Loucy (cell line): ENCODE measurements at regions not wholly inside any gene's neighbourhood (a gene's known extent, or its start where the extent isn't known, plus 50 kb on each side); places are given as distances from the start of the nearest gene placed in this dataset.

Experiments
- H2AFZ ChIP-seq: fragments of 200-600 bp; sonication (generic); 2 replicates; pipeline ENCODE4 v1.6.0; 2016; ENCODE audit warnings: antibody characterized with exemption, mild to moderate bottlenecking, low read length, moderate library complexity
- H3F3A ChIP-seq: fragments of 200-600 bp; 2 replicates; pipeline ENCODE4 v1.6.0; 2016; ENCODE audit warnings: antibody characterized with exemption, low read depth, mild to moderate bottlenecking
- H3K27me3 ChIP-seq: fragments of 200-600 bp; sonication (generic); 2 replicates; pipeline ENCODE4 v1.6.1; 2014; ENCODE audit warnings: low read length, mild to moderate bottlenecking; ENCODE audit not compliant: insufficient read depth, poor library complexity, severe bottlenecking
- H3K36me3 ChIP-seq: fragments of 200-600 bp; sonication (generic); 2 replicates; pipeline ENCODE4 v1.6.1; 2016; ENCODE audit warnings: low read length; ENCODE audit not compliant: insufficient read depth
- H3K4me1 ChIP-seq: fragments of 200-600 bp; sonication (generic); 2 replicates; pipeline ENCODE4 v1.5.1; 2014; ENCODE audit warnings: low read length, mild to moderate bottlenecking; ENCODE audit not compliant: insufficient read depth, poor library complexity, severe bottlenecking
- H3K4me2 ChIP-seq: fragments of 200-600 bp; sonication (generic); 2 replicates; pipeline ENCODE4 v1.6.0; 2014; ENCODE audit warnings: antibody characterized with exemption, low read length, low read depth, mild to moderate bottlenecking; ENCODE audit not compliant: poor library complexity, severe bottlenecking
- H3K4me3 ChIP-seq: fragments of 200-600 bp; sonication (generic); 2 replicates; pipeline ENCODE4 v1.5.1; 2014; ENCODE audit warnings: low read length, mild to moderate bottlenecking, mixed read lengths; ENCODE audit not compliant: poor library complexity, severe bottlenecking
- H3K79me2 ChIP-seq: fragments of 200-600 bp; sonication (generic); 2 replicates; pipeline ENCODE4 v1.6.1; 2014; ENCODE audit warnings: low read length; ENCODE audit not compliant: insufficient read depth
- H3K9ac ChIP-seq: fragments of 200-600 bp; sonication (generic); 2 replicates; pipeline ENCODE4 v1.6.0; 2014; ENCODE audit warnings: mild to moderate bottlenecking, low read depth, low read length, moderate library complexity; ENCODE audit not compliant: poor library complexity, severe bottlenecking
- H3K9me2 ChIP-seq: fragments of 200-600 bp; sonication (generic); replicated peaks from 2 replicates; pipeline ENCODE4 v1.6.1; 2016; ENCODE audit warnings: low read depth, low read length, mixed read lengths
- H3K9me3 ChIP-seq: fragments of 200-600 bp; sonication (generic); 2 replicates; pipeline ENCODE4 v1.6.1; 2014; ENCODE audit warnings: mild to moderate bottlenecking, antibody characterized with exemption, low read length, low read depth; ENCODE audit not compliant: insufficient read depth
- H4K20me1 ChIP-seq: fragments of 200-600 bp; sonication (generic); 2 replicates; pipeline ENCODE4 v1.6.0; 2014; ENCODE audit warnings: antibody characterized with exemption, low read length, mild to moderate bottlenecking; ENCODE audit not compliant: insufficient read depth, poor library complexity, severe bottlenecking
- CTCF ChIP-seq: fragments of 200-600 bp; sonication (generic); conservative IDR thresholded peaks from 2 replicates; pipeline ENCODE4 v1.5.1; 2014; ENCODE audit warnings: mild to moderate bottlenecking, antibody characterized with exemption, low read length
- EZH2phosphoT487 ChIP-seq: fragments of 200-600 bp; IDR thresholded peaks from 2 replicates; pipeline ENCODE4 v1.6.1; 2018; ENCODE audit warnings: antibody characterized with exemption, mild to moderate bottlenecking, moderate library complexity, borderline replicate concordance

DNA sequence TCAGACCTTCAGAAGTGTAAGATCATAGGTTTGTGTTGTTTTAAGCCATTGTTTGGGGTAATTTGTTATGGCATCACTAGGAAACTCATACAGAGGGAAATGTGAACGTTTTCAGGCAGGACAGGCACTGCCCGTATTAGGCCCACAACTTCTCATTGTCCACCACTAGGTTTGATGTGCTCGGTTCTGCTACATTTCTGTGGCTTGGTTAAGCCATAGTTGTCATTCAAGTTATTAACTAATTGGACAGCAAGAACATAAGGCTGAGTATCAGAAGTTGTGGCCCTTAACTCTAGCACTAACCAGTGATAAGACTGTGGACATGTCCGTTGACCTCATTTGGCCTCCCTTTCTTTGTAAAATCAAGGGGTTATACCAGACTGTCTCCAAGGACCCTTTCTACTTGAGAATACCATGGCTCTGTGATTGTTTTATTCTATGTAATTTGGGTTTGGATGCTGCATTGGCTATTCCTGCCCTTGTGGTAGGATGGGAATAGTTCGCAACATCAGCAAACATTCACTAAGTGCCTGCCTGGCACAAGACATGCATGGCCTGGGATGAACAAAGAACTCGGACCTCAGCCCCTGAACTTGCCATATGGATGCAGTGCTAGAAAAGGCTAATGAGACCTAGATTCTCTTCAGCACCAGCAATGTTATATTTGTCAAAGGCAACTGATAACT lies 85.7 kb downstream of the CCDC71L start:
- no peak overlapping the region for H3K4me2 ChIP-seq
- no peaks in the 10 kb centered on the region for H4K20me1 ChIP-seq
- no peaks in the 10 kb centered on the region for H3F3A ChIP-seq
- no peaks in the 10 kb centered on the region for H3K79me2 ChIP-seq
- H3K9me2 ChIP-seq, result no peaks in the 10 kb centered on the region
- no peaks in the 10 kb centered on the region for H3K9me3 ChIP-seq
- H3K36me3 ChIP-seq, result no peaks in the 10 kb centered on the region
- H3K27me3 ChIP-seq, result peaks cover 5% of the 10 kb centered on the region
- no peak overlapping the region for H2AFZ ChIP-seq
- no peak overlapping the region for H3K4me3 ChIP-seq
- no peak for TF ChIP-seq EZH2phosphoT487
- no peak for TF ChIP-seq CTCF
- no peak overlapping the region for H3K9ac ChIP-seq
- H3K4me1 ChIP-seq, result no peaks in the 10 kb centered on the region

DNA sequence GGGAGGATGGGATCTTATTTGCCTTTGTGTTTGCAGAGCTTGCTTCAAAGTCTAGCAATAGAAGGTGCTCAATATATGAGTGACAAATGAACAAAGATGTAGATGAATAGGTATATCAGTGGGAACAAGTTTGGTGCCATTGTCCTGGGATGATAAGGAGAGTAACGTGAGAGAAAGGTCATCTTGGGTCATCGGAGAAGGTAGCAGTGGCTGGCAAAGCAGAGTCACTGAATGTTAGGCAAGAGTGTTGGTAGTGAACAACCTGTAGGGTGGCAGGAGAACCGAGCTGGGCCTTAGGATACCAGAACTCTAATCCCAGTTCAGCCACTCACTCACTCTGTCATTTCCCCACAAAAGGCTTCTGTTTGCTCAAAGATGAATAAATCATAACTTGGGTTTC lies 87.2 kb downstream of the CCDC71L start:
- Histone ChIP-seq H3K9ac (no peak overlapping the region), H3K4me1 (no peaks in the 10 kb centered on the region), H3F3A (no peaks in the 10 kb centered on the region), H3K36me3 (no peaks in the 10 kb centered on the region), H3K4me2 (no peak overlapping the region), H3K27me3 (peaks cover 5% of the 10 kb centered on the region), H3K4me3 (no peak overlapping the region), H2AFZ (no peak overlapping the region), H4K20me1 (no peaks in the 10 kb centered on the region), H3K9me3 (no peaks in the 10 kb centered on the region), H3K9me2 (no peaks in the 10 kb centered on the region), H3K79me2 (no peaks in the 10 kb centered on the region)
- TF ChIP-seq EZH2phosphoT487, result no peak
- TF ChIP-seq CTCF, result no peak

GRCh38 chr7:106573125-106573663 lies 87.8 kb downstream of the CCDC71L start:
- H3K4me3 ChIP-seq, result no peak overlapping the region

More at GRCh38 chr7:106573125-106573663, 87.8 kb downstream of the CCDC71L start:
- Histone ChIP-seq H3K9me3 (no peaks in the 10 kb centered on the region), H3K27me3 (peaks cover 5% of the 10 kb centered on the region), H3K4me2 (no peak overlapping the region), H3K4me1 (no peaks in the 10 kb centered on the region), H3K79me2 (no peaks in the 10 kb centered on the region), H2AFZ (no peak overlapping the region), H3K9me2 (no peaks in the 10 kb centered on the region), H3K36me3 (no peaks in the 10 kb centered on the region), H4K20me1 (no peaks in the 10 kb centered on the region), H3K9ac (no peak overlapping the region), H3F3A (no peaks in the 10 kb centered on the region)
- TF ChIP-seq EZH2phosphoT487 (no peak), CTCF (no peak)
